Spleen (tissue), 11 donors: ENCODE measurements at regions not wholly inside any gene's neighbourhood (a gene's known extent, or its start where the extent isn't known, plus 50 kb on each side); places are given as distances from the start of the nearest gene placed in this dataset.

ENCODE experiments used
- DNase-seq: peaks from one replicate; pipeline ENCODE4 v3.0.0-alpha.2; 2020
- H3K27ac ChIP-seq, 8 donors: fragments of 200-600 bp; sonication (generic) in 7 of 8; 1 replicate in 4 of 8; 2 replicates in 4 of 8; pipeline versions ENCODE4 v1.5.0 to v1.8.0; 2016 to 2021; ENCODE audit warnings: inconsistent platforms in 4 of 8, mild to moderate bottlenecking in 4 of 8, moderate library complexity in 1 of 8
- H3K27me3 ChIP-seq, 7 donors: fragments of 200-600 bp; sonication (generic) in 6 of 7; replicated peaks in 1 of 7; 1 replicate in 4 of 7; 2 replicates in 3 of 7; pipeline versions ENCODE4 v1.5.0 to v1.8.0; 2016 to 2021; ENCODE audit warnings: inconsistent platforms in 3 of 7, mild to moderate bottlenecking in 1 of 7
- H3K36me3 ChIP-seq, 6 donors: fragments of 200-600 bp; sonication (generic) in 5 of 6; 1 replicate in 4 of 6; 2 replicates in 2 of 6; pipeline versions ENCODE4 v1.5.0 to v1.8.0; 2016 to 2021; ENCODE audit warnings: inconsistent platforms in 2 of 6
- H3K4me1 ChIP-seq, 6 donors: fragments of 200-600 bp; sonication (generic) in 5 of 6; 1 replicate in 3 of 6; 2 replicates in 3 of 6; pipeline versions ENCODE4 v1.5.0 to v1.8.0; 2016 to 2021; ENCODE audit warnings: inconsistent platforms in 3 of 6
- H3K4me3 ChIP-seq, 8 donors: fragments of 200-600 bp; sonication (generic) in 7 of 8; 1 replicate in 4 of 8; 2 replicates in 4 of 8; pipeline versions ENCODE4 v1.5.0 to v1.8.0; 2016 to 2021; ENCODE audit warnings: inconsistent platforms in 4 of 8, mild to moderate bottlenecking in 4 of 8, moderate library complexity in 2 of 8
- H3K9me3 ChIP-seq, 8 donors: fragments of 200-600 bp; sonication (generic) in 7 of 8; 1 replicate in 4 of 8; 2 replicates in 4 of 8; pipeline versions ENCODE4 v1.5.0 to v1.8.0; 2016 to 2021; ENCODE audit warnings: inconsistent platforms in 4 of 8
- CTCF ChIP-seq, 11 experiments: fragments of 200-600 bp in 7 of 11; fragments of 450-650 bp in 4 of 11; sonication (generic) in 4 of 11; IDR thresholded peaks in 8 of 11; conservative IDR thresholded peaks in 3 of 11; 1 replicate in 7 of 11; 2 replicates in 4 of 11; pipeline versions ENCODE4 v1.4.0 to v1.8.0; 2016 to 2021; ENCODE audit warnings: antibody characterized with exemption in 11 of 11, inconsistent platforms in 4 of 11, mild to moderate bottlenecking in 1 of 11
- POLR2A ChIP-seq, 3 donors: fragments of 450-650 bp; IDR thresholded peaks; one replicate each; pipeline ENCODE4 v1.5.1; 2017; ENCODE audit warnings: antibody characterized with exemption in 3 of 3, mild to moderate bottlenecking in 1 of 3
- POLR2AphosphoS5 ChIP-seq, 3 donors: sonication (generic); formaldehyde crosslinking; IDR thresholded peaks; one replicate each; pipeline ENCODE4 v1.5.1; 2017; ENCODE audit warnings: antibody characterized with exemption in 3 of 3
- WGBS, 5 donors: extraction: QIAGEN DNeasy Blood & Tissue Kit in 3 of 5; methylation state at CpG; one replicate each; pipeline versions ENCODE4 v1.1.5 to v1.1.7; 2013 to 2018; 5-methylcytosine and 5-hydroxymethylcytosine counted together
- intact Hi-C: fragments of 100-400 bp; cut with DNase I; formaldehyde crosslinking; loops from one replicate; pipeline ENCODE4 v1.15.0; 2023; ENCODE audit warnings: low total_unique reads
- donor health status: healthy with polysubstance abuse.
- donor health status: DM: no; HTN: no; CAD: no; lungs with moderate emphysema.
- donor health status: DM: no; HTN: no; CAD: no.
- donor health status: Bipolar disorder and iron deficiency.
- donor health status: healthy.
- donor health status: DM: no; HTN: no; CAD: no.
- donor health status: DM: yes; HTN: yes; CAD: no.

GRCh38 chr2:136361521-136361920, 243.6 kb upstream of the CXCR4 start:
- DNase-seq: no peak
- intact Hi-C loops: no loop called here

GRCh38 chr2:136360790-136361189, 242.8 kb upstream of the CXCR4 start:
- Histone ChIP-seq H3K4me3 (no peak overlapping the region), H3K27ac (no peak overlapping the region), H3K9me3 (no peaks in the 10 kb centered on the region), H3K27me3 (no peaks in the 10 kb centered on the region), H3K4me1 (peaks cover 0 to 19% (median 5%) of the 10 kb centered on the region in 6 donors), H3K36me3 (no peaks in the 10 kb centered on the region)
- TF ChIP-seq POLR2A (IDR thresholded peaks at IDR 0.05) (no peak), POLR2AphosphoS5 (IDR thresholded peaks at IDR 0.05) (no peak), CTCF (IDR thresholded peaks at IDR 0.05 in 8 of 11, conservative IDR thresholded peaks at IDR 0.05 in 3 of 11) (no peak)
- intact Hi-C loops: no loop called here
- DNase-seq: no peak
- WGBS, 5 donors: 77 to 94% (median 90%) methylated on average over 6 of the region's 6 CpGs

More at GRCh38 chr2:136361521-136361920, 243.6 kb upstream of the CXCR4 start:
- TF ChIP-seq POLR2A (IDR thresholded peaks at IDR 0.05): no peak
- no peak for TF ChIP-seq POLR2AphosphoS5 (IDR thresholded peaks at IDR 0.05)
- TF ChIP-seq CTCF (IDR thresholded peaks at IDR 0.05 in 8 of 11, conservative IDR thresholded peaks at IDR 0.05 in 3 of 11): no peak
- 94 to 100% (median 96%) methylated on average over 3 of the region's 3 CpGs for WGBS, 5 donors
- Histone ChIP-seq H3K4me3 (no peak overlapping the region), H3K36me3 (no peaks in the 10 kb centered on the region), H3K4me1 (peaks cover 0 to 19% (median 5%) of the 10 kb centered on the region in 6 donors), H3K27me3 (no peaks in the 10 kb centered on the region), H3K9me3 (no peaks in the 10 kb centered on the region), H3K27ac (no peak overlapping the region)

GRCh38 chr2:136359121-136359965, 241.4 kb upstream of the CXCR4 start:
- no peaks in the 10 kb centered on the region for H3K27me3 ChIP-seq
- H3K4me1 ChIP-seq: peaks cover 0 to 17% (median 5%) of the 10 kb centered on the region in 6 donors
- DNase-seq: no peak
- no peaks in the 10 kb centered on the region for H3K36me3 ChIP-seq
- no peak for TF ChIP-seq POLR2A (IDR thresholded peaks at IDR 0.05)
- TF ChIP-seq CTCF (IDR thresholded peaks at IDR 0.05 in 8 of 11, conservative IDR thresholded peaks at IDR 0.05 in 3 of 11): no peak
- TF ChIP-seq POLR2AphosphoS5 (IDR thresholded peaks at IDR 0.05): no peak
- intact Hi-C loops: no loop called here
- no peak overlapping the region for H3K4me3 ChIP-seq
- 84 to 88% (median 87%) methylated on average over 5 of the region's 5 CpGs for WGBS, 5 donors
- no peak overlapping the region for H3K27ac ChIP-seq
- no peaks in the 10 kb centered on the region for H3K9me3 ChIP-seq

GRCh38 chr2:136358576-136358975, 240.6 kb upstream of the CXCR4 start:
- no peak overlapping the region for H3K4me3 ChIP-seq
- H3K36me3 ChIP-seq: no peaks in the 10 kb centered on the region
- no peak overlapping the region for H3K27ac ChIP-seq
- H3K27me3 ChIP-seq: no peaks in the 10 kb centered on the region
- H3K4me1 ChIP-seq: peaks cover 0 to 10% (median 2%) of the 10 kb centered on the region in 6 donors
- H3K9me3 ChIP-seq: no peaks in the 10 kb centered on the region
- WGBS, 5 donors: 55 to 94% (median 78%) methylated on average over 2 of the region's 2 CpGs
- TF ChIP-seq CTCF (IDR thresholded peaks at IDR 0.05 in 8 of 11, conservative IDR thresholded peaks at IDR 0.05 in 3 of 11) (no peak), POLR2AphosphoS5 (IDR thresholded peaks at IDR 0.05) (no peak), POLR2A (IDR thresholded peaks at IDR 0.05) (no peak)
- intact Hi-C loops: no loop called here
- DNase-seq: no peak
